DND-41 (cell line): ENCODE measurements at regions not wholly inside any gene's neighbourhood (a gene's known extent, or its start where the extent isn't known, plus 50 kb on each side); places are given as distances from the start of the nearest gene placed in this dataset.

ENCODE experiments used
- ATAC-seq: fragments of 200-7000 bp; cut with Tn5 transposase; 3 replicates; pipeline ENCODE4 v1.9.1; 2021; ENCODE audit warnings: low read depth; ENCODE audit not compliant: insufficient read depth
- DNase-seq: peaks from one replicate; pipeline ENCODE4 v3.0.0-alpha.2; 2020
- H2AFZ ChIP-seq: 2 replicates; pipeline ENCODE4 v1.6.0; 2012; ENCODE audit warnings: low read depth, low read length
- H3K27ac ChIP-seq: 2 replicates; pipeline ENCODE4 v1.5.1; 2012; ENCODE audit warnings: low read length, inconsistent platforms
- H3K27me3 ChIP-seq: fragments of 200-600 bp; sonication (generic); 2 replicates; pipeline ENCODE4 v1.6.0; 2012; ENCODE audit warnings: low read length, mild to moderate bottlenecking, inconsistent platforms; ENCODE audit not compliant: insufficient read depth, poor library complexity
- H3K36me3 ChIP-seq: 2 replicates; pipeline ENCODE4 v1.5.1; 2012; ENCODE audit warnings: low read length, inconsistent platforms; ENCODE audit not compliant: insufficient read depth
- H3K4me1 ChIP-seq: 2 replicates; pipeline ENCODE4 v1.5.1; 2012; ENCODE audit warnings: mild to moderate bottlenecking, low read length; ENCODE audit not compliant: insufficient read depth
- H3K4me2 ChIP-seq: 2 replicates; pipeline ENCODE4 v1.6.0; 2012; ENCODE audit warnings: mild to moderate bottlenecking, moderate library complexity, low read length, inconsistent platforms; ENCODE audit not compliant: insufficient read depth
- H3K4me3 ChIP-seq, 2 experiments: fragments of 200-600 bp in 1 of 2; shearing (Covaris generic) in 1 of 2; 2 replicates each; pipeline ENCODE4 v1.5.1; 2012 to 2016; ENCODE audit warnings: inconsistent platforms in 2 of 2, low read length in 2 of 2, mild to moderate bottlenecking in 2 of 2, low read depth in 1 of 2, moderate library complexity in 1 of 2
- H3K79me2 ChIP-seq: 2 replicates; pipeline ENCODE4 v1.6.0; 2012; ENCODE audit warnings: low read length, inconsistent platforms; ENCODE audit not compliant: insufficient read depth
- H3K9ac ChIP-seq: 2 replicates; pipeline ENCODE4 v1.6.0; 2012; ENCODE audit warnings: low read depth, mild to moderate bottlenecking, inconsistent platforms, low read length, moderate library complexity
- H3K9me3 ChIP-seq: 2 replicates; pipeline ENCODE4 v1.5.1; 2012; ENCODE audit warnings: low read length, moderate library complexity, mild to moderate bottlenecking, inconsistent platforms; ENCODE audit not compliant: insufficient read depth, severe bottlenecking
- H4K20me1 ChIP-seq: 2 replicates; pipeline ENCODE4 v1.6.0; 2012; ENCODE audit warnings: low read length; ENCODE audit not compliant: insufficient read depth
- CTCF ChIP-seq: IDR thresholded peaks from 2 replicates; pipeline ENCODE4 v1.5.1; 2012; ENCODE audit warnings: borderline replicate concordance, low read length, moderate library complexity, mild to moderate bottlenecking; ENCODE audit not compliant: poor library complexity, severe bottlenecking; ENCODE audit errors: extremely low read depth
- EZH2 ChIP-seq: IDR thresholded peaks from 3 replicates; pipeline ENCODE4 v1.6.1; 2012; ENCODE audit warnings: borderline replicate concordance, low read depth, mild to moderate bottlenecking, moderate library complexity, low read length, inconsistent platforms; ENCODE audit not compliant: severe bottlenecking

DNA sequence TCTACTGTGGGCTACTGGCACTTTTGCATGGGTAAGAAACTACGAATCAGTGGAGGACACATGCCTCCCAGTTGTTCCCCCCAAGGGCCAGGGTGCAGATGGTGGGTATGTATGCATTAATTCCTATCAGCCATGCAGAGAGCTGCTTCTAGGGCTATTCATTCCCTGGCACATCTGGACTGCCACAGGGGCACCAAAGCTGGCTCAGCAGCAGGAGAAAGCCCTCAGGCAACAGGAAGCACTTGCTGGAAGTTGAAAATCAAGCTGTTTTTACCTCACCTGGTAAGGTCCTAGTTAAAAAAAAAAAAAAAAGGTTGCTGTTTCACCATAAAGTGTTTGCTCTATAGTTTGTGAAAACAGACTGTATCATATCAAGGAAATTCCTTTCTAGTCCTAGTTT is 1342.6 kb downstream of the REEP3 start:
- Histone ChIP-seq H3K4me2 (no peak overlapping the region), H3K27me3 (no peaks in the 10 kb centered on the region), H2AFZ (no peak overlapping the region), H3K4me1 (no peaks in the 10 kb centered on the region), H3K9me3 (no peaks in the 10 kb centered on the region), H3K27ac (no peak overlapping the region), H4K20me1 (no peaks in the 10 kb centered on the region), H3K9ac (no peak overlapping the region), H3K4me3 (no peak overlapping the region), H3K79me2 (no peaks in the 10 kb centered on the region), H3K36me3 (no peaks in the 10 kb centered on the region)
- DNase-seq, result no peak
- no peak for ATAC-seq
- TF ChIP-seq EZH2 (no peak), CTCF (no peak)

- Histone ChIP-seq H3K4me3 (no peak overlapping the region), H3K9ac (no peak overlapping the region), H3K79me2 (no peaks in the 10 kb centered on the region), H4K20me1 (no peaks in the 10 kb centered on the region), H3K4me2 (no peak overlapping the region), H2AFZ (no peak overlapping the region), H3K9me3 (no peaks in the 10 kb centered on the region), H3K27ac (no peak overlapping the region), H3K4me1 (no peaks in the 10 kb centered on the region), H3K36me3 (no peaks in the 10 kb centered on the region), H3K27me3 (no peaks in the 10 kb centered on the region)
- ATAC-seq (no peak), DNase-seq (no peak)
- TF ChIP-seq CTCF, result no peak
- no peak for TF ChIP-seq EZH2
Observed at GRCh38 chr10:64867501-64867962, 1346.3 kb downstream of the REEP3 start.

DNA sequence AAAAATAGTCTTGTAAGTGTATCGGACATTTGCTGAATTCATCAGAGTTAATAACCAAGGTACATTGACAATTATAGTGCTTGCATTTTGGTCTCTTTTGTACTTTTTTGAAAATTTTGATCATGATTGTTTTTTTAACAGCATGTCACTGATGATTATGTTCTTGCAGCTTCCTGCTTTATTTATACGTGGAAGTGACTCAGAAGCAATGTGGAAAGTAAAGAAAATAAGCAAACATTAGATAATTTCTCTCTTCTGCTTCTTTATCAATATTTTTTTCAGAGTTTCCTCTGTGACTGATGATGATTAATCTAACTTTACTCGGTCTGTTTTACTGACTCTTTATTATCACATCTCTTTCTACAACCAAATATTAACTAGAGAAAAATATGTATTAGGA is 1351.9 kb downstream of the REEP3 start:
- Histone ChIP-seq H3K4me1 (no peaks in the 10 kb centered on the region), H3K27ac (no peak overlapping the region), H3K27me3 (no peaks in the 10 kb centered on the region), H3K9me3 (no peaks in the 10 kb centered on the region), H3K36me3 (no peaks in the 10 kb centered on the region), H3K4me3 (no peak overlapping the region), H3K9ac (no peak overlapping the region), H4K20me1 (no peaks in the 10 kb centered on the region), H3K4me2 (no peak overlapping the region), H3K79me2 (no peaks in the 10 kb centered on the region), H2AFZ (no peak overlapping the region)
- TF ChIP-seq EZH2, result no peak
- no peak for TF ChIP-seq CTCF
- no peak for ATAC-seq
- DNase-seq, result no peak

DNA sequence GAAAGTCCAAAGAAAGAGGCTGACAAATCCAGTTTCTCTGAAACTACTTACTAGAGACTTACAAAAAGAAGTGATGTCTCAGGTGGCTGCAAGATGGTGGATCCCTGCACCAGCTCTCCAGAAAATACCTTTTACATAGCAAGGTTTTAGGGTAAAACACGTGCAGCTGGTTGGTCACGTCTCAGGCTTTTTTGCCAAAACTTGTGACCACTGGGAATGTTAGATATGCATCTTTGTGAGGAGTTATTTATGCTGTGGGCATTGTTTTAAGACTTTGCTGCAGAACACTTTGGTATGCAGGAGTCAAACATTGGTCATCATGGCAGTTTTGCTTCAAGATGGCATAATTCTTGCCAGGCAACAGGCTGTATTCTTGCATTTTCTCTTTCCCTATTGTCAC is 1352.8 kb downstream of the REEP3 start:
- TF ChIP-seq CTCF, result no peak
- TF ChIP-seq EZH2, result no peak
- no peak overlapping the region for H3K4me3 ChIP-seq
- no peak for ATAC-seq
- no peaks in the 10 kb centered on the region for H4K20me1 ChIP-seq
- H3K27me3 ChIP-seq, result no peaks in the 10 kb centered on the region
- no peak overlapping the region for H3K27ac ChIP-seq
- no peaks in the 10 kb centered on the region for H3K4me1 ChIP-seq
- H3K36me3 ChIP-seq, result no peaks in the 10 kb centered on the region
- H3K79me2 ChIP-seq, result no peaks in the 10 kb centered on the region
- no peak overlapping the region for H3K4me2 ChIP-seq
- H2AFZ ChIP-seq, result no peak overlapping the region
- H3K9me3 ChIP-seq, result no peaks in the 10 kb centered on the region
- H3K9ac ChIP-seq, result no peak overlapping the region
- DNase-seq, result no peak
